Calu3 (cell line): ENCODE measurements at regions not wholly inside any gene's neighbourhood (a gene's known extent, or its start where the extent isn't known, plus 50 kb on each side); places are given as distances from the start of the nearest gene placed in this dataset.

Experiments
- BruUV-seq: library from RNA; stranded (reverse); fragments of 400-500 nt; replicated peaks from 2 replicates; lab custom pipeline; 2021; lab: Mats Ljungman, UMichigan
- CTCF ChIA-PET: fragments of 300-600 bp; sonication (Branson Sonifier 250); formaldehyde crosslinking; loops from one replicate; lab custom pipeline; 2022; ENCODE audit warnings: antibody characterized with exemption; lab: Charles Lee
- DNase-seq: peaks from one replicate; pipeline ENCODE4 v3.0.0; 2022
- H3K27ac Mint-ChIP-seq: one replicate; pipeline ENCODE4 v1.8.0; 2022; ENCODE audit warnings: mixed read lengths; ENCODE audit not compliant: unreplicated experiment
- H3K27me3 Mint-ChIP-seq: one replicate; pipeline ENCODE4 v1.8.0; 2022; ENCODE audit warnings: mixed read lengths; ENCODE audit not compliant: unreplicated experiment
- H3K36me3 Mint-ChIP-seq: one replicate; pipeline ENCODE4 v1.8.0; 2022; ENCODE audit warnings: mild to moderate bottlenecking, moderate library complexity, mixed read lengths; ENCODE audit not compliant: insufficient read depth, unreplicated experiment
- H3K4me1 Mint-ChIP-seq: one replicate; pipeline ENCODE4 v1.8.0; 2022; ENCODE audit warnings: mild to moderate bottlenecking, low read depth, mixed read lengths; ENCODE audit not compliant: unreplicated experiment
- H3K4me3 Mint-ChIP-seq: one replicate; pipeline ENCODE4 v1.8.0; 2022; ENCODE audit warnings: mild to moderate bottlenecking, low read depth, moderate library complexity, mixed read lengths; ENCODE audit not compliant: unreplicated experiment
- H3K9me3 Mint-ChIP-seq: one replicate; pipeline ENCODE4 v1.8.0; 2022; ENCODE audit warnings: low read depth, mixed read lengths; ENCODE audit not compliant: unreplicated experiment
- CTCF ChIP-seq: fragments of 200-600 bp; IDR thresholded peaks from one replicate; pipeline ENCODE4 v1.8.0; 2022; ENCODE audit warnings: antibody characterized with exemption; ENCODE audit not compliant: unreplicated experiment
- intact Hi-C: fragments of 100-400 bp; cut with micrococcal nuclease; formaldehyde crosslinking; loops from one replicate; pipeline ENCODE4 v1.10.0; 2022; ENCODE audit not compliant: unreplicated experiment

- Mint-ChIP-seq H3K36me3 (no peaks in the 10 kb centered on the region), H3K4me1 (no peaks in the 10 kb centered on the region), H3K27ac (no peak overlapping the region), H3K9me3 (no peaks in the 10 kb centered on the region), H3K4me3 (no peak overlapping the region), H3K27me3 (no peaks in the 10 kb centered on the region)
- intact Hi-C loops = no loop called here
- no TSS peak for BruUV-seq
- CTCF ChIA-PET = no interaction called here
- DNase-seq = no peak
- TF ChIP-seq CTCF = no peak
Measured at GRCh38 chr4:72666910-72667309, 97.9 kb upstream of the ADAMTS3 start.

DNA sequence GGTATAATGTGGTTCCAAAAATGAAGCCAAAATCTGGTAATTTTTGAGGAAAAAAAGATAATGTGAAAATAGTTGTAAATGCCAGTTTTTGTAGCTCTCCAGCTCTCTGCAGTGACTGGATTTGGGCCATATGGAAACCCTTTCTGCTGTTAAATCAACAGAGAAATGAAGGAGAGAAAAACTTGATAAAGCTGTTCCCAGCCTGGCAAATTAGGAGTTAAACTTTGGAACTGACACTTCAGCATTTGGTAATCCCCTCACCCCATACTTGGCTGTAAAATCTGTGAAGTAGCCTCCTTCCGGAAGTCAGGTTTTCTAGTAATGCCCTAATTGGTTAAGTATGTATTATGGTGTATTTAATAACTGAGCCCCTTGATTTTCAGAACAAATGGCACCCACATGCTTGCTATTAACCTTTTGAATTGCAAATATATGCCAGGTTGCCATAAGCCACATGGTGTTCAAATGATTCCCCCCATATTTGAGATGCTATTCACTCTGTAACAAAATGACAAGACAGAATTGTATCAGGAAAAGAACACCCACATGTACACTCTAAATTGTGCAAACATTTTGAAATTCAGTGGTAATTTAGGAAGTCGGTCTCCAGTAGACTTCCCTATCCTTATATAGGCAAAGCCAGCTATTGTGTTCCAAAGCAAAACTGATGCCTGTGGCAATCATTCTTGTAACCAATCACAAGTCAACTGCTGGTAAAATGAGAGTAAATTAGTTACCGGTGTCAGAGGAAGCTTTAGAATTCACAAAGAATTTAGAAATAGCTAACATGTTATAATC lies 96.3 kb upstream of the ADAMTS3 start:
- no TSS peak for BruUV-seq
- no peak for TF ChIP-seq CTCF
- Mint-ChIP-seq H3K4me3 (no peak overlapping the region), H3K27ac (no peak overlapping the region), H3K36me3 (no peaks in the 10 kb centered on the region), H3K27me3 (no peaks in the 10 kb centered on the region), H3K4me1 (no peaks in the 10 kb centered on the region), H3K9me3 (no peaks in the 10 kb centered on the region)
- intact Hi-C loops = no loop called here
- CTCF ChIA-PET = no interaction called here
- no peak for DNase-seq

DNA sequence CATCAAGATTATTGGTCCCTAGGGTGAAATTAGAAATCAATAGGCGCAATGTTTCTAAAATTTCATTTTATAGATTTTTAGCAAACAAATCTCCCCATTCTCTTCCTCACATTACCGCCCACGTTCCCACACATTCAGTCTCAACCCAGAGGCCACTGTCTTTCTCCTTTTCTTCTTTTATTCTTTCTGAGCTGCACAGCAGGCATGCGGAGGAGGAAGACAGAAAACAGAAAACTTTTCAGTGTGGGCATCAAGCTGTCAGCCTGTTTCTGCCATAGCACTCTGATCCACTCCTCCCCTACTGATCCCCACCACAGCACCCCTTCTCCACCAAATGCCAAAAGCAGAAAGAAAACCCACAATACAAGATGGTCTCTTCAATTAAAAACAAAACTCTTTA lies 94.8 kb upstream of the ADAMTS3 start:
- no peak overlapping the region for H3K4me3 Mint-ChIP-seq
- DNase-seq = no peak
- H3K4me1 Mint-ChIP-seq = no peaks in the 10 kb centered on the region
- CTCF ChIA-PET = no interaction called here
- BruUV-seq = no TSS peak
- intact Hi-C loops = no loop called here
- no peaks in the 10 kb centered on the region for H3K36me3 Mint-ChIP-seq
- H3K27ac Mint-ChIP-seq = no peak overlapping the region
- no peak for TF ChIP-seq CTCF
- no peaks in the 10 kb centered on the region for H3K9me3 Mint-ChIP-seq
- no peaks in the 10 kb centered on the region for H3K27me3 Mint-ChIP-seq

DNA sequence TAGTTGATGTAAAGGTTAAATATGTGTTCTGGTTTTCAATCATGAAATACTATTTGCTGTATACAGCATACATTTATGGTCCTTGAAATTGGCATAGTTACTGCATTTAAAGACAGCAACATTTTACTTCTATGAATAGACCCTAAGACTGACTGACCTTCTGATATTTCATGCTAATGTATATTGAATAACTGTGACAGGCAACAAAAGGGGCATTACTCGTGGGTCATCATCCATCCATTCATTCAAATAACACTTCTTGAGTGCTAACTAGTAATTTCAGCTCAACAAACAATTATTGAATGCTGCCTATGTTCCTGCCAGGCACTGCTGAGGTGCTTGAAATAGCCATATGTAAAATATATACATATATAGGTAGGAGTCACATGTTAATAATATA lies 92.8 kb upstream of the ADAMTS3 start:
- Mint-ChIP-seq H3K27ac (no peak overlapping the region), H3K27me3 (no peaks in the 10 kb centered on the region), H3K4me1 (no peaks in the 10 kb centered on the region), H3K9me3 (no peaks in the 10 kb centered on the region), H3K4me3 (no peak overlapping the region), H3K36me3 (no peaks in the 10 kb centered on the region)
- intact Hi-C loops = no loop called here
- no TSS peak for BruUV-seq
- CTCF ChIA-PET = no interaction called here
- no peak for DNase-seq
- TF ChIP-seq CTCF = no peak
